Peyer's patch (tissue), 4 donors: ENCODE measurements at regions not wholly inside any gene's neighbourhood (a gene's known extent, or its start where the extent isn't known, plus 50 kb on each side); places are given as distances from the start of the nearest gene placed in this dataset.

ENCODE experiments used
- CTCF ChIP-seq, 6 experiments: fragments of 450-650 bp in 4 of 6; fragments of 200-600 bp in 2 of 6; sonication (generic) in 1 of 6; IDR thresholded peaks; one replicate each; pipeline ENCODE4 v1.5.1; 2017 to 2019; ENCODE audit warnings: antibody characterized with exemption in 6 of 6, mild to moderate bottlenecking in 3 of 6, moderate library complexity in 1 of 6
- POLR2A ChIP-seq, 2 donors: fragments of 450-650 bp; IDR thresholded peaks; one replicate each; pipeline ENCODE4 v1.5.1; 2017; ENCODE audit warnings: antibody characterized with exemption in 2 of 2, mild to moderate bottlenecking in 2 of 2, moderate library complexity in 2 of 2

DNA sequence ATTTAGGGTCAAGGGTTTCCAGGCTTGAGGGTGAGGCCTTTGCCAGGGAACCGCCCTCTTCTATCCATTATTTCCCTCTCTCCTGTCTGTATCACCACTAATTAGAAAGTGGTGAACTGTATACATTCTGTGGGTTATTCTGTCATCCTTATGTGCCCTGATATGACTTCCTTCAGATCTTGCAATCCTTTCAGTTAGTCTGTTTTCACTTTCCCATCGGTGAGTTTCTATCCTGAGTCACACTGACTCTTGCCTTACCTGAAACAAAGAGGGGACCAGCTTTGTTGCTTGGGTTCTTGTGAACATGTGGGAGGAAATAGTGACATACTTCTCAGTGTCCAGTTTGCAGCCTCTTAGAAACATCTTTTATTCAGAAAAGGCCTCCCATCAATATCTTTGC is 205.4 kb upstream of the GHR start:
- no peak for TF ChIP-seq CTCF (IDR thresholded peaks at IDR 0.05)
- no peak for TF ChIP-seq POLR2A (IDR thresholded peaks at IDR 0.05)
